ENCODE measurements at regions not wholly inside any gene's neighbourhood (a gene's known extent, or its start where the extent isn't known, plus 50 kb on each side); places are given as distances from the start of the nearest gene placed in this dataset.

- H3K4me3 ChIP-seq (ENCODE audit: low read length): no peak overlapping the region
- H3K36me3 ChIP-seq (ENCODE audit: control insufficient read depth, insufficient read depth, low read length): no peaks in the 10 kb centered on the region
- H3K27me3 ChIP-seq (ENCODE audit: control insufficient read depth, insufficient read depth, low read length, poor library complexity, severe bottlenecking): no peaks in the 10 kb centered on the region
- WGBS, 2 experiments (ENCODE audit: insufficient coverage in 1 of 2, insufficient read length in 1 of 2): 55% methylated on average over 1 of the region's 1 CpG; no CpG with 5 or more reads in 1 of the 2 experiments
- H3K9ac ChIP-seq (ENCODE audit: extremely low read depth, low read length, poor library complexity, severe bottlenecking): no peak overlapping the region
- H3K27ac ChIP-seq (ENCODE audit: low read depth, low read length): no peak overlapping the region
- no peaks in the 10 kb centered on the region for H3K9me3 ChIP-seq (ENCODE audit: control insufficient read depth, low read length)
- Mint-ChIP-seq H3K27me3 (ENCODE audit: insufficient read depth) (no peaks in the 10 kb centered on the region), H3K9me3 (no peaks in the 10 kb centered on the region), H3K4me3 (no peak overlapping the region), H3K4me1 (no peaks in the 10 kb centered on the region), H3K36me3 (ENCODE audit: low read depth) (no peaks in the 10 kb centered on the region), H3K27ac (no peak overlapping the region)
- DNase-seq: no peak
- TF ChIP-seq, protein P1, sequence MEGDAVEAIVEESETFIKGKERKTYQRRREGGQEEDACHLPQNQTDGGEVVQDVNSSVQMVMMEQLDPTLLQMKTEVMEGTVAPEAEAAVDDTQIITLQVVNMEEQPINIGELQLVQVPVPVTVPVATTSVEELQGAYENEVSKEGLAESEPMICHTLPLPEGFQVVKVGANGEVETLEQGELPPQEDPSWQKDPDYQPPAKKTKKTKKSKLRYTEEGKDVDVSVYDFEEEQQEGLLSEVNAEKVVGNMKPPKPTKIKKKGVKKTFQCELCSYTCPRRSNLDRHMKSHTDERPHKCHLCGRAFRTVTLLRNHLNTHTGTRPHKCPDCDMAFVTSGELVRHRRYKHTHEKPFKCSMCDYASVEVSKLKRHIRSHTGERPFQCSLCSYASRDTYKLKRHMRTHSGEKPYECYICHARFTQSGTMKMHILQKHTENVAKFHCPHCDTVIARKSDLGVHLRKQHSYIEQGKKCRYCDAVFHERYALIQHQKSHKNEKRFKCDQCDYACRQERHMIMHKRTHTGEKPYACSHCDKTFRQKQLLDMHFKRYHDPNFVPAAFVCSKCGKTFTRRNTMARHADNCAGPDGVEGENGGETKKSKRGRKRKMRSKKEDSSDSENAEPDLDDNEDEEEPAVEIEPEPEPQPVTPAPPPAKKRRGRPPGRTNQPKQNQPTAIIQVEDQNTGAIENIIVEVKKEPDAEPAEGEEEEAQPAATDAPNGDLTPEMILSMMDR (conservative IDR thresholded peaks at IDR 0.05): no peak
- no peaks in the 10 kb centered on the region for H3K4me1 ChIP-seq (ENCODE audit: control insufficient read depth, insufficient read depth, low read length)
Measured at GRCh38 chr5:26749829-26750228, 288.6 kb downstream of the CDH9 start.

DNA sequence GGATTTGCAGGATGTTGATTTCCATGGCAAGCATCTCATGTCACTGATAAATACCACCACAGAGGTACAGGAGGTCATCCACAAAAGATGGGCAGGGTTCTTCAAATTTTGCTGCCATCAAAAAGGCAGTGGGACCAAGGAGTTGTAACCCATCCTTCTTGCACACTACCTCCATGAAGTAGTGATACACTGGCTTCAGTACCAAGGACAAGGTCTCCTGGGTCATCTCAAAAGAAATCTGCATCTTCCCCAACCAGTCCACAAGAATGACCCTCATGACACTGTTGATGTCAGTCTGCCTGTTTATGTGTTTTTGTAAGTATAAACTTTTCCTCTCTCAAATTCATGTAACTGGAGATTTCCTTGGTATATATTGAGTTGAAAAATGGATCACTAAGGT is 298.2 kb downstream of the CDH9 start:
- Histone ChIP-seq H3K36me3 (ENCODE audit: control insufficient read depth, insufficient read depth, low read length) (no peaks in the 10 kb centered on the region), H3K9me3 (ENCODE audit: control insufficient read depth, low read length) (no peaks in the 10 kb centered on the region), H3K27ac (ENCODE audit: low read depth, low read length) (no peak overlapping the region), H3K4me3 (ENCODE audit: low read length) (no peak overlapping the region), H3K27me3 (ENCODE audit: control insufficient read depth, insufficient read depth, low read length, poor library complexity, severe bottlenecking) (no peaks in the 10 kb centered on the region), H3K9ac (ENCODE audit: extremely low read depth, low read length, poor library complexity, severe bottlenecking) (no peak overlapping the region), H3K4me1 (ENCODE audit: control insufficient read depth, insufficient read depth, low read length) (no peaks in the 10 kb centered on the region)
- Mint-ChIP-seq H3K4me3 (no peak overlapping the region), H3K27me3 (ENCODE audit: insufficient read depth) (no peaks in the 10 kb centered on the region), H3K4me1 (peaks cover 3% of the 10 kb centered on the region), H3K27ac (no peak overlapping the region), H3K36me3 (ENCODE audit: low read depth) (no peaks in the 10 kb centered on the region), H3K9me3 (no peaks in the 10 kb centered on the region)
- DNase-seq: no peak
- TF ChIP-seq, protein P1 (conservative IDR thresholded peaks at IDR 0.05): no peak

DNA sequence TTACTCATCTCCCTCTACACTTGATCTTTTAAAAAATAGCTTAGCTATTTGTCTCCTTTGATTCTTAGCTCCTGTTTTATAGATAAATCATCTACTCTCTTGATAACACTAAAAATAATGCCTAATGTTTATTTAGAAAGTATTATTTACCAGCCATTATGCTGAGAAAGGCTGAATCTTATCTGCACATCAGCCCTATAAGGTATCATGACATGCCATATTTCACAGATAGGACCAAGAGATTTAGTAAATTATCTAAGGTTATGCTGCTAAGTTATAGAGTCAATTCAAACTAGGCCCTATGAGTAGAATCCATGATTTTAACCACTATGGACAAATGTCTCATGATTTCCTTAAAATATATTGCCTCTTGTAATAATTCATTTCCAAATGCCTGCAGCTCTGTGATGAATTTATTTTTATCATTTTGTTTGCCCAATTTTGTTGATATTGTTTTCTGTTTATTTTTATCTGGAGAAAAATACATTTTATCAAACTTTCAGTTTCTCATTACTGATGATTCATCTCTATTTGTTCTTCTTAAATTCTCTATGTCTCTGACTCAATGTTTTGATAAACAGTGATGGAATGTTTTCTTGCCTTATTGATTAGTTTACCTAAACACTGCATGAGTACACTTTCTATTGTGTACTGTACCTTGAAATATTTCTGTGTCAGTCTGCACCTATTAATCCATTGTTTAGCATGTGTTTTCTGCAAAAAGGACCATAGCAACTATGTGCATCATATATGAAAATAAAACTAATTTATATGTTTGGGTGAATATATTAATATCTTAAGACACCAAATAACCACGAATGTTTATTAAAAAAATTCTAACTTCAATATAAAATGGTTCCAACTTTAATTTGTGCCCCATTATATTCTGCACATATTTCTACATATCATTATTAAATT is 300.8 kb downstream of the CDH9 start:
- Mint-ChIP-seq H3K27ac (no peak overlapping the region), H3K4me3 (no peak overlapping the region), H3K27me3 (ENCODE audit: insufficient read depth) (no peaks in the 10 kb centered on the region), H3K9me3 (no peaks in the 10 kb centered on the region), H3K4me1 (peaks cover 3% of the 10 kb centered on the region), H3K36me3 (ENCODE audit: low read depth) (no peaks in the 10 kb centered on the region)
- no peaks in the 10 kb centered on the region for H3K27me3 ChIP-seq (ENCODE audit: control insufficient read depth, insufficient read depth, low read length, poor library complexity, severe bottlenecking)
- no peak overlapping the region for H3K4me3 ChIP-seq (ENCODE audit: low read length)
- H3K9me3 ChIP-seq (ENCODE audit: control insufficient read depth, low read length): no peaks in the 10 kb centered on the region
- H3K36me3 ChIP-seq (ENCODE audit: control insufficient read depth, insufficient read depth, low read length): no peaks in the 10 kb centered on the region
- DNase-seq: no peak
- H3K27ac ChIP-seq (ENCODE audit: low read depth, low read length): no peak overlapping the region
- H3K9ac ChIP-seq (ENCODE audit: extremely low read depth, low read length, poor library complexity, severe bottlenecking): no peak overlapping the region
- no peaks in the 10 kb centered on the region for H3K4me1 ChIP-seq (ENCODE audit: control insufficient read depth, insufficient read depth, low read length)
- TF ChIP-seq, protein P1 (conservative IDR thresholded peaks at IDR 0.05): no peak
- WGBS, 2 experiments (ENCODE audit: insufficient coverage in 1 of 2, insufficient read length in 1 of 2): 78% methylated on average over 1 of the region's 1 CpG; no CpG with 5 or more reads in 1 of the 2 experiments

Measured in endodermal cell (in vitro differentiated cells).